Heart right ventricle (tissue), 16 donors: ENCODE measurements at regions not wholly inside any gene's neighbourhood (a gene's known extent, or its start where the extent isn't known, plus 50 kb on each side); places are given as distances from the start of the nearest gene placed in this dataset.

Experiments used
- ATAC-seq, 8 donors: fragments of 200-7000 bp; cut with Tn5 transposase; one replicate each; pipeline ENCODE4 v1.9.1; 2020; ENCODE audit warnings: mild to moderate bottlenecking in 8 of 8, moderate library complexity in 8 of 8, moderate number of reproducible peaks in 1 of 8
- DNase-seq, 2 donors: peaks; one replicate each; pipeline ENCODE4 v3.0.0-alpha.2; 2020
- H3K27ac ChIP-seq, 10 donors: fragments of 200-600 bp; sonication (generic) in 2 of 10; one replicate each; pipeline versions ENCODE4 v1.5.0 to v1.8.0; 2020 to 2022; ENCODE audit warnings: mild to moderate bottlenecking in 3 of 10
- H3K27me3 ChIP-seq, 7 donors: fragments of 200-600 bp; one replicate each; pipeline ENCODE4 v1.8.0; 2021 to 2022; ENCODE audit warnings: mild to moderate bottlenecking in 2 of 7
- H3K36me3 ChIP-seq, 9 donors: fragments of 200-600 bp; sonication (generic) in 1 of 9; one replicate each; pipeline versions ENCODE4 v1.5.0 to v1.8.0; 2020 to 2022; ENCODE audit warnings: mild to moderate bottlenecking in 2 of 9
- H3K4me1 ChIP-seq, 9 donors: fragments of 200-600 bp; sonication (generic) in 1 of 9; one replicate each; pipeline versions ENCODE4 v1.5.0 to v1.8.0; 2020 to 2022; ENCODE audit warnings: mild to moderate bottlenecking in 4 of 9
- H3K4me3 ChIP-seq, 10 donors: fragments of 200-600 bp; sonication (generic) in 2 of 10; one replicate each; pipeline versions ENCODE4 v1.5.0 to v1.8.0; 2020 to 2022; ENCODE audit warnings: mild to moderate bottlenecking in 7 of 10, moderate library complexity in 2 of 10
- H3K9me3 ChIP-seq, 11 donors: fragments of 200-600 bp in 10 of 11; sonication (generic) in 2 of 11; one replicate each; pipeline versions ENCODE4 v1.5.0 to v1.8.0; 2013 to 2022; ENCODE audit warnings: mild to moderate bottlenecking in 2 of 11, control low read depth in 1 of 11, moderate library complexity in 1 of 11
- WGBS, 2 donors: extraction: QIAGEN DNeasy Blood & Tissue Kit; methylation state at CpG; one replicate each; pipeline ENCODE4 v1.1.7; 2013; ENCODE audit warnings: inconsistent platforms in 1 of 2; 5-methylcytosine and 5-hydroxymethylcytosine counted together
- intact Hi-C, 10 donors: fragments of 100-400 bp; cut with DNase I; formaldehyde crosslinking; loops; one replicate each; pipeline versions ENCODE4 v1.11.1 to v1.14.2; 2022
- TF ChIP-seq, protein P1 (sequence below), 9 donors: fragments of 200-600 bp; sonication (generic) in 2 of 9; IDR thresholded peaks; one replicate each; pipeline versions ENCODE4 v1.5.0 to v1.8.0; 2021 to 2022; ENCODE audit warnings: antibody characterized with exemption in 9 of 9, mild to moderate bottlenecking in 5 of 9, moderate library complexity in 1 of 9
- donor health status: Arrhythmogenic right ventricular cardiomyopathy.
- donor health status: ischemic (EF 13 %, LVEDD 7.1; RV severe dilation, severe dysfunction).
- donor health status: healthy with polysubstance abuse.
- donor health status: DM: no; HTN: yes; CAD: no.
- donor health status: DM: no; HTN: no; CAD: no.
- donor health status: ischemic (EF 25% LVEDD 6.9; RV normal size, moderate dysfunction).
- donor health status: ischemic (EF 25% LVEDD 5.7; RV mildly dilated, moderate dysfunction).
- donor health status: healthy.
- donor health status: DM: yes; HTN: yes; CAD: no.
- donor health status: Ischemic cardiomyopathy.
- donor health status: ischemic (EF 35%, LVEDD 5.7; RV mildly dilated, moderate dysfunction).
- donor health status: nonischemic (EF 11% LVEDD 7.7; RV severe dilation, severe dysfunction).
- donor health status: DM: yes; HTN: yes; CAD: no.
- donor health status: PGD.
- donor health status: ischemic (EF 29% LVEDD 5.4; RV normal size, mild dysfunction).
- donor health status: nonischemic (EF 23%, LVEDD 6.1; RV moderate dilation, normal function).

GRCh38 chr5:173537228-173537627 lies 79.2 kb downstream of the BOD1 start:
- no peak for DNase-seq
- no peak overlapping the region for H3K4me3 ChIP-seq
- TF ChIP-seq, protein P1, sequence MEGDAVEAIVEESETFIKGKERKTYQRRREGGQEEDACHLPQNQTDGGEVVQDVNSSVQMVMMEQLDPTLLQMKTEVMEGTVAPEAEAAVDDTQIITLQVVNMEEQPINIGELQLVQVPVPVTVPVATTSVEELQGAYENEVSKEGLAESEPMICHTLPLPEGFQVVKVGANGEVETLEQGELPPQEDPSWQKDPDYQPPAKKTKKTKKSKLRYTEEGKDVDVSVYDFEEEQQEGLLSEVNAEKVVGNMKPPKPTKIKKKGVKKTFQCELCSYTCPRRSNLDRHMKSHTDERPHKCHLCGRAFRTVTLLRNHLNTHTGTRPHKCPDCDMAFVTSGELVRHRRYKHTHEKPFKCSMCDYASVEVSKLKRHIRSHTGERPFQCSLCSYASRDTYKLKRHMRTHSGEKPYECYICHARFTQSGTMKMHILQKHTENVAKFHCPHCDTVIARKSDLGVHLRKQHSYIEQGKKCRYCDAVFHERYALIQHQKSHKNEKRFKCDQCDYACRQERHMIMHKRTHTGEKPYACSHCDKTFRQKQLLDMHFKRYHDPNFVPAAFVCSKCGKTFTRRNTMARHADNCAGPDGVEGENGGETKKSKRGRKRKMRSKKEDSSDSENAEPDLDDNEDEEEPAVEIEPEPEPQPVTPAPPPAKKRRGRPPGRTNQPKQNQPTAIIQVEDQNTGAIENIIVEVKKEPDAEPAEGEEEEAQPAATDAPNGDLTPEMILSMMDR (IDR thresholded peaks at IDR 0.05), result no peak
- H3K27ac ChIP-seq, result peak overlapping the region in 5 of 10 donors; percentile 61 to 82 (median 78)
- WGBS, 2 donors, result 81 to 88% methylated on average over 5 of the region's 5 CpGs
- no peak for ATAC-seq
- peaks cover 0 to 16% (median 0%) of the 10 kb centered on the region in 9 donors for H3K4me1 ChIP-seq
- no peaks in the 10 kb centered on the region for H3K9me3 ChIP-seq
- no peaks in the 10 kb centered on the region for H3K36me3 ChIP-seq
- no peaks in the 10 kb centered on the region for H3K27me3 ChIP-seq
- intact Hi-C loops, result loop anchor here in 1 of 10 donors (5.0 kb wide), 1 partner anchor 40 kb away; no protein-coding TSS in a partner anchor

DNA sequence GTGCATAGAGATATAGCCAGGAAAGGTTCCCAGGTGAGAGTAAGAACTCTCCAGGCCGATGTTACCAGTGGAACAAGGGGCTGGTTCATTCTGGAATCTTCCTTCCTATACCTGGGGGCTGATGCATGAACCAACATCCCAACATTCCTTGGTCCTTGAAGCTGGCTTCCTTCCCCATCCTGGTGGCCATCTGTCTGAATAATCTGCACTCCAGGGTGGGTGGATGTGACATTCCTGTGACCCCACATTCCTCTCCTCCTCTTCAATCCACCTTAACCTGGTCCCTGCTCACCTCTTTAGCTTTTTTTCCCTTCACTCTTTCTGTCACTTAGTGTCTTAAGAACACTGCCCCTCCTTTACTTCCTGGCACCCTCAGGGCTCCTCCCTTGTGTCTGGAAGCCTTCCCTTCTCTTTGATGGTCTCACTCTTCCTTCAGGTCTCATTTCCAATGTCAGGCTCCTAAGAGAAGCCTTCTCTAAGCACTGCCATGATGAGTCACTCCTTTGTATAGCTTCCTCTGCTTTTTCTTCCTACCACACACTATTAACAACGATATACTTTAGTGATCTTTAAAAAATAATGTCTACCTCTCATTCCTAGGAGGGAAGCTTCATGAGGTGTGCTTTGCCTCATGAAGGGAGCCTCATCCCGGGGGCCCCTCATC lies 80.3 kb downstream of the BOD1 start:
- Histone ChIP-seq H3K27ac (no peak overlapping the region), H3K9me3 (no peaks in the 10 kb centered on the region), H3K27me3 (no peaks in the 10 kb centered on the region), H3K4me3 (no peak overlapping the region), H3K4me1 (peaks cover 0 to 16% (median 0%) of the 10 kb centered on the region in 9 donors), H3K36me3 (no peaks in the 10 kb centered on the region)
- WGBS, 2 donors, result 78 to 89% methylated on average over 3 of the region's 3 CpGs
- TF ChIP-seq, protein P1 (IDR thresholded peaks at IDR 0.05), result no peak
- no peak for DNase-seq
- intact Hi-C loops, result loop anchor here in 1 of 10 donors (5.0 kb wide), 1 partner anchor 39 kb away; no protein-coding TSS in a partner anchor
- ATAC-seq, result no peak

GRCh38 chr5:173535166-173535975 lies 81.1 kb downstream of the BOD1 start:
- Histone ChIP-seq H3K4me3 (no peak overlapping the region), H3K36me3 (no peaks in the 10 kb centered on the region), H3K4me1 (peaks cover 0 to 16% (median 0%) of the 10 kb centered on the region in 9 donors), H3K9me3 (no peaks in the 10 kb centered on the region), H3K27ac (no peak overlapping the region), H3K27me3 (no peaks in the 10 kb centered on the region)
- ATAC-seq (no peak), DNase-seq (no peak)
- TF ChIP-seq, protein P1 (IDR thresholded peaks at IDR 0.05), result no peak
- 82 to 84% methylated on average over 1 of the region's 1 CpG for WGBS, 2 donors
- intact Hi-C loops, result loop anchor here in 1 of 10 donors (5.0 kb wide), 1 partner anchor 38 kb away; no protein-coding TSS in a partner anchor

DNA sequence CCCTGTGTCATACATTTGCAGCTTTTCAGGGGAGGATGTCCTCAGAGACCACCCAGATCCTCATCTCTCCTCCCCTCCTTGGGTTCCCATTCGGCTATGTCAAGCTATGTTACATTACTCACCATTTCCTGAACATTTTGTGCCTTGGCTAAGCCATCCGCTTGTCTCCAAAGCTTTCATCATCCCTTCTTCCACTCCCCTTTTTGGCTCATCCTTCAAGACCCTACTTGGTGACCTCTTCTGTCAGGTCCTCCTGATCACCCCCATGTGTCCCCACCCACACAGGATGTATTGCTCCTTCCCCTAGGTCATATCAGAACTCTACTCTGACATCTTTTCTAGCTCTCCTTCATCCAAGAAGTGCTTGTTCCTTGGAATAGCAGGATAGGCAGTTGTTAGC lies 81.8 kb downstream of the BOD1 start:
- intact Hi-C loops, result loop anchor here in 1 of 10 donors (5.0 kb wide), 1 partner anchor 37 kb away; no protein-coding TSS in a partner anchor
- TF ChIP-seq, protein P1 (IDR thresholded peaks at IDR 0.05), result no peak
- Histone ChIP-seq H3K4me3 (no peak overlapping the region), H3K9me3 (no peaks in the 10 kb centered on the region), H3K36me3 (no peaks in the 10 kb centered on the region), H3K4me1 (peaks cover 0 to 16% (median 0%) of the 10 kb centered on the region in 9 donors), H3K27me3 (no peaks in the 10 kb centered on the region), H3K27ac (no peak overlapping the region)
- DNase-seq, result no peak
- peak in 3 of 8 donors; percentile 25 to 56 (median 52) for ATAC-seq
- WGBS, 2 donors, result 48 to 89% methylated on average over 2 of the region's 2 CpGs
